HG03175 (cell line): ENCODE measurements at regions not wholly inside any gene's neighbourhood (a gene's known extent, or its start where the extent isn't known, plus 50 kb on each side); places are given as distances from the start of the nearest gene placed in this dataset.
"Not testable (repeated sequence)": the region's sequence is repeated elsewhere in the genome, so short reads cannot be mapped to it uniquely, and the experiment has no call there.

Experiments used
- ATAC-seq: cut with Tn5 transposase; IDR thresholded peaks from one replicate; pipeline ENCODE4 v1.9.1; 2021; ENCODE audit warnings: mild to moderate bottlenecking, moderate library complexity; ENCODE audit not compliant: unreplicated experiment

- no peak for ATAC-seq
Measured at GRCh38 chr2:121147766-121148165, 137.2 kb downstream of the TFCP2L1 start.

GRCh38 chr2:121148481-121148880, 136.5 kb downstream of the TFCP2L1 start:
- no peak for ATAC-seq

- no peak for ATAC-seq
Measured at GRCh38 chr2:121149384-121149783, 135.6 kb downstream of the TFCP2L1 start.

GRCh38 chr2:121150126-121150525, 134.9 kb downstream of the TFCP2L1 start:
- ATAC-seq: no peak

GRCh38 chr2:121150713-121151112, 134.3 kb downstream of the TFCP2L1 start:
- no peak for ATAC-seq

- no peak for ATAC-seq
Measured at GRCh38 chr2:121151311-121152109, 133.5 kb downstream of the TFCP2L1 start.

GRCh38 chr2:121152861-121153260, 132.1 kb downstream of the TFCP2L1 start:
- ATAC-seq: no peak

- ATAC-seq: no peak
Measured at GRCh38 chr2:121153516-121153915, 131.5 kb downstream of the TFCP2L1 start.

- no peak for ATAC-seq
Measured at GRCh38 chr2:121155502-121156056, 129.4 kb downstream of the TFCP2L1 start.

- not testable (repeated sequence) for ATAC-seq
Measured at GRCh38 chr2:121157481-121157880, 127.5 kb downstream of the TFCP2L1 start.

GRCh38 chr2:121159291-121160071, 125.5 kb downstream of the TFCP2L1 start:
- ATAC-seq: no peak

GRCh38 chr2:121160366-121160765, 124.6 kb downstream of the TFCP2L1 start:
- no peak for ATAC-seq

- no peak for ATAC-seq
Measured at GRCh38 chr2:121161272-121161671, 123.7 kb downstream of the TFCP2L1 start.

GRCh38 chr2:121162893-121163292, 122.1 kb downstream of the TFCP2L1 start:
- ATAC-seq: no peak

GRCh38 chr2:121164042-121164441, 121.0 kb downstream of the TFCP2L1 start:
- no peak for ATAC-seq

- ATAC-seq: no peak
Measured at GRCh38 chr2:121165038-121165542, 119.9 kb downstream of the TFCP2L1 start.
